HG02642 (cell line): ENCODE measurements at regions not wholly inside any gene's neighbourhood (a gene's known extent, or its start where the extent isn't known, plus 50 kb on each side); places are given as distances from the start of the nearest gene placed in this dataset.
"Not testable (repeated sequence)": the region's sequence is repeated elsewhere in the genome, so short reads cannot be mapped to it uniquely, and the experiment has no call there.

Experiments
- ATAC-seq: cut with Tn5 transposase; IDR thresholded peaks from one replicate; pipeline ENCODE4 v1.9.1; 2021; ENCODE audit warnings: mild to moderate bottlenecking; ENCODE audit not compliant: unreplicated experiment, poor library complexity

- ATAC-seq = not testable (repeated sequence)
These were observed 177.8 kb upstream of the PAQR3 start for GRCh38 chr4:79117051-79117450.

- ATAC-seq = no peak
These were observed 167.8 kb upstream of the PAQR3 start for GRCh38 chr4:79107014-79107413.

GRCh38 chr4:79088946-79089691 lies 149.9 kb upstream of the PAQR3 start:
- no peak for ATAC-seq

GRCh38 chr4:79087071-79087470 lies 147.8 kb upstream of the PAQR3 start:
- no peak for ATAC-seq

GRCh38 chr4:79083406-79084010 lies 144.3 kb upstream of the PAQR3 start:
- ATAC-seq = no peak

- ATAC-seq = no peak
These were observed 143.8 kb upstream of the PAQR3 start for GRCh38 chr4:79082997-79083396.

GRCh38 chr4:79081973-79082372 lies 142.7 kb upstream of the PAQR3 start:
- no peak for ATAC-seq

- ATAC-seq = no peak
These were observed 139.1 kb upstream of the PAQR3 start for GRCh38 chr4:79078339-79078738.

GRCh38 chr4:79074040-79074439 lies 134.8 kb upstream of the PAQR3 start:
- ATAC-seq = no peak

GRCh38 chr4:79073471-79073870 lies 134.2 kb upstream of the PAQR3 start:
- no peak for ATAC-seq

- ATAC-seq = no peak
These were observed 126.0 kb upstream of the PAQR3 start for GRCh38 chr4:79065262-79065661.

- ATAC-seq = no peak
These were observed 125.6 kb upstream of the PAQR3 start for GRCh38 chr4:79064806-79065205.

GRCh38 chr4:79059631-79060399 lies 120.6 kb upstream of the PAQR3 start:
- ATAC-seq = no peak

- ATAC-seq = no peak
These were observed 118.5 kb upstream of the PAQR3 start for GRCh38 chr4:79057772-79058171.

- no peak for ATAC-seq
These were observed 114.5 kb upstream of the PAQR3 start for GRCh38 chr4:79053754-79054153.

- no peak for ATAC-seq
These were observed 111.3 kb upstream of the PAQR3 start for GRCh38 chr4:79050541-79050880.

- ATAC-seq = no peak
These were observed 110.8 kb upstream of the PAQR3 start for GRCh38 chr4:79049840-79050540.

GRCh38 chr4:79048878-79049277 lies 109.6 kb upstream of the PAQR3 start:
- no peak for ATAC-seq

GRCh38 chr4:79047316-79047715 lies 108.1 kb upstream of the PAQR3 start:
- no peak for ATAC-seq

GRCh38 chr4:79046016-79046592 lies 106.9 kb upstream of the PAQR3 start:
- no peak for ATAC-seq
